ENCODE measurements at regions not wholly inside any gene's neighbourhood (a gene's known extent, or its start where the extent isn't known, plus 50 kb on each side); places are given as distances from the start of the nearest gene placed in this dataset.

DNA sequence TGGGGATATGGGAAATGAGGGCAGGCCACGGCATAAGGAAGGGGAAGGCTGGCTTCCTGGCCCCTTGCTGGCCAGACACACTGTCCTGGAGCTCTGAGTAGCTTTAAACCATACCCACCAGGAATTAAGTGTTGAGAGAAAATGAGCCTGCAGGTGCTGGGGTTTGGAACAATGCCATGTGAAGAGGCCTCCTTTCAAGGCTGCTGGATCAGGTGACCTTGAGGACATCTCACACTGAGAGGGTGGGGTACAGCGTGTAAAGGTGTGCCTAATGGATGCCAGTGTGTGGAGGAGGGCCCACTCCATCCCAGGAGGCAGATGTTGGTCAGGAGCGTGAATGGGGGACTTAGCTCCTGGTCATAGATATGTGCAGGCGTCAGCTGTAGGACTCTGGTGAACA, 74.8 kb upstream of the MLN start:
- Histone ChIP-seq H3K27me3 (no peaks in the 10 kb centered on the region), H3K9me3 (no peaks in the 10 kb centered on the region), H3K4me3 (no peak overlapping the region), H3K4me1 (no peaks in the 10 kb centered on the region), H3K36me3 (no peaks in the 10 kb centered on the region), H3K27ac (no peak overlapping the region)
- intact Hi-C loops (cut with DNase I) = no loop called here
- FAIRE-seq (no peak), DNase-seq (no peak), ATAC-seq (no peak)
- WGBS, 2 donors = 62 to 66% methylated on average over 4 of the region's 4 CpGs
- TF ChIP-seq, protein P1, sequence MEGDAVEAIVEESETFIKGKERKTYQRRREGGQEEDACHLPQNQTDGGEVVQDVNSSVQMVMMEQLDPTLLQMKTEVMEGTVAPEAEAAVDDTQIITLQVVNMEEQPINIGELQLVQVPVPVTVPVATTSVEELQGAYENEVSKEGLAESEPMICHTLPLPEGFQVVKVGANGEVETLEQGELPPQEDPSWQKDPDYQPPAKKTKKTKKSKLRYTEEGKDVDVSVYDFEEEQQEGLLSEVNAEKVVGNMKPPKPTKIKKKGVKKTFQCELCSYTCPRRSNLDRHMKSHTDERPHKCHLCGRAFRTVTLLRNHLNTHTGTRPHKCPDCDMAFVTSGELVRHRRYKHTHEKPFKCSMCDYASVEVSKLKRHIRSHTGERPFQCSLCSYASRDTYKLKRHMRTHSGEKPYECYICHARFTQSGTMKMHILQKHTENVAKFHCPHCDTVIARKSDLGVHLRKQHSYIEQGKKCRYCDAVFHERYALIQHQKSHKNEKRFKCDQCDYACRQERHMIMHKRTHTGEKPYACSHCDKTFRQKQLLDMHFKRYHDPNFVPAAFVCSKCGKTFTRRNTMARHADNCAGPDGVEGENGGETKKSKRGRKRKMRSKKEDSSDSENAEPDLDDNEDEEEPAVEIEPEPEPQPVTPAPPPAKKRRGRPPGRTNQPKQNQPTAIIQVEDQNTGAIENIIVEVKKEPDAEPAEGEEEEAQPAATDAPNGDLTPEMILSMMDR (IDR thresholded peaks at IDR 0.05) = no peak

DNA sequence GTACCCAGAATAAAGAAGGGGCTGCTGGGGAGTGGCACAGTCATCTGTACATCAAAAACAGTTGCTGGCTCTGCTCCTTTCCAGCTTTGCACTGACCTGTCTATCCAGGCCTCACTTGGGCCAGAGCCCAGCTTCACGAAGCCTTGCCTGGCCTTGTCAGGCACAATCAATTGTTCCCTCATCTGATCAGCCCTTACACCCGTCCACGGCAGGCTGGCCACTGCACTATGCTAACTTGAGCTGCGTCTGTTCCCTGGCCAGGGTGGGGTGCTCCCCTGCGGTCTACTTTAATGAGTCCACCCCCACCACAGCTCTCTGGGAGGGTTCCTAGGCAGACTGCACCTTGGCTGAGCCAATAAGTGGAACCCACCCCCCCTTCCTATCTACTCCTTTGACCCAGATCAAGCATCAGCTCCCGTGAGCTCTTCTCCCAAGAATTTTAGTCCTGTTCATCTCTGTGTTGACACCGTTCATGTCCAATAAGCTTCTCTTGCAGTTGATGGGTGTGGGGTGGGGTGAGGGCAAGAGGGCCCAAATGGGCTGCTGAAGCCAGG, 74.3 kb upstream of the MLN start:
- Histone ChIP-seq H3K27ac (no peak overlapping the region), H3K9me3 (no peaks in the 10 kb centered on the region), H3K4me1 (no peaks in the 10 kb centered on the region), H3K4me3 (no peak overlapping the region), H3K27me3 (no peaks in the 10 kb centered on the region), H3K36me3 (no peaks in the 10 kb centered on the region)
- DNase-seq = peak in 2 of 6 donors; percentile 47 to 52
- intact Hi-C loops (cut with DNase I) = no loop called here
- no peak for FAIRE-seq
- TF ChIP-seq, protein P1 (IDR thresholded peaks at IDR 0.05) = no peak
- WGBS, 2 donors = 45 to 47% methylated on average over 7 of the region's 7 CpGs
- ATAC-seq = peak in 3 of 4 donors; percentile 64 to 81 (median 81)

- intact Hi-C loops (cut with DNase I) = no loop called here
- TF ChIP-seq, protein P1 (IDR thresholded peaks at IDR 0.05) = no peak
- WGBS, 2 donors = 87 to 88% methylated on average over 5 of the region's 5 CpGs
- Histone ChIP-seq H3K36me3 (no peaks in the 10 kb centered on the region), H3K27ac (no peak overlapping the region), H3K27me3 (no peaks in the 10 kb centered on the region), H3K9me3 (no peaks in the 10 kb centered on the region), H3K4me1 (no peaks in the 10 kb centered on the region), H3K4me3 (no peak overlapping the region)
- DNase-seq (no peak), ATAC-seq (no peak), FAIRE-seq (no peak)
These were observed 71.9 kb upstream of the MLN start for GRCh38 chr6:33875696-33876095.

GRCh38 chr6:33875141-33875581, 71.4 kb upstream of the MLN start:
- H3K27me3 ChIP-seq = no peaks in the 10 kb centered on the region
- no peaks in the 10 kb centered on the region for H3K4me1 ChIP-seq
- TF ChIP-seq, protein P1 (IDR thresholded peaks at IDR 0.05) = no peak
- no peak overlapping the region for H3K27ac ChIP-seq
- H3K4me3 ChIP-seq = no peak overlapping the region
- intact Hi-C loops (cut with DNase I) = no loop called here
- H3K9me3 ChIP-seq = no peaks in the 10 kb centered on the region
- ATAC-seq = no peak
- H3K36me3 ChIP-seq = no peaks in the 10 kb centered on the region
- WGBS, 2 donors = 67 to 74% methylated on average over 6 of the region's 6 CpGs
- DNase-seq = no peak
- no peak for FAIRE-seq

DNA sequence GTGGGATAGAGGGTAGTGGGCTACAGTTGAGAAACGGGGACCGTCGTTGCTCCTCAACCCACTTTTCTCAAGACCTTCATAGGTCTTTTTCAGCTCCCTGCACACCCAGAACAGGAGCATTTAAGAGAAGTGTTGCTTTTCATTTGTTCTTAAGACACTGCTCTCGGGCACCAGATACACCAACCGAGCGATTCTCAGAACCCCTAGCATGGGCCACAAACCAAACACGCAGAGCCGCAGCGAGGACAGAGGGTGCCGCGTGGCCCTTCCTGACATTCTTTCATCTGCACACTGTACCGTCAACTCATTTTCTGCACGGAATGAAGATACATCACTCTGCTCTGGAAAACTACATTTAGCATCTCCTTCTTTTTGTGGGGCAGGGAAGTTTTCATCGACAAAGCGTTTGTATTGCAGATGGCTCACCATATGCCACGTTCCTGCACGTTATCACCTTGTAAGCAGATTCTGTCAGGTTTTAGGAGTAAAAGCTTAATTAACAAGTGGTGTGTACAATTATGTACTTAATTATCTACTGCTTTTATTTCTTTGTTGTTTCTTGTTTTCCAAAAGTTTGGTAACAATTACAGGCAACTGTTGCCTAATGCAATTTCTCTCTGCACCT, 70.4 kb upstream of the MLN start:
- intact Hi-C loops (cut with DNase I) = no loop called here
- Histone ChIP-seq H3K4me3 (no peak overlapping the region), H3K4me1 (no peaks in the 10 kb centered on the region), H3K27me3 (no peaks in the 10 kb centered on the region), H3K27ac (no peak overlapping the region), H3K9me3 (no peaks in the 10 kb centered on the region), H3K36me3 (no peaks in the 10 kb centered on the region)
- TF ChIP-seq, protein P1 (IDR thresholded peaks at IDR 0.05) = no peak
- no peak for FAIRE-seq
- ATAC-seq = no peak
- no peak for DNase-seq
- 84 to 90% methylated on average over 17 of the region's 17 CpGs for WGBS, 2 donors

All from pancreas (tissue), 10 donors.